GM23338 (cell line): ENCODE measurements at regions not wholly inside any gene's neighbourhood (a gene's known extent, or its start where the extent isn't known, plus 50 kb on each side); places are given as distances from the start of the nearest gene placed in this dataset.
"Not testable (repeated sequence)": the region's sequence is repeated elsewhere in the genome, so short reads cannot be mapped to it uniquely, and the experiment has no call there.

Source experiments
- ATAC-seq: fragments of 200-7000 bp; cut with Tn5 transposase; 3 replicates; pipeline ENCODE4 v1.9.1; 2020
- DNase-seq: peaks from one replicate; pipeline ENCODE4 v3.0.0-alpha.2; 2015; ENCODE audit warnings: low spot score
- H2AFZ ChIP-seq: fragments of 200-600 bp; sonication (generic); 2 replicates; pipeline ENCODE4 v1.8.0; 2016; ENCODE audit warnings: antibody characterized with exemption, mild to moderate bottlenecking, moderate library complexity
- H3F3A ChIP-seq: fragments of 200-600 bp; sonication (generic); replicated peaks from 2 replicates; pipeline ENCODE4 v1.8.0; 2017; ENCODE audit warnings: antibody characterized with exemption, mixed run types, low read depth
- H3K27ac ChIP-seq: fragments of 200-600 bp; sonication (generic); 2 replicates; pipeline ENCODE4 v1.6.1; 2016; ENCODE audit warnings: low read depth
- H3K27me3 ChIP-seq: fragments of 200-600 bp; sonication (generic); 2 replicates; pipeline ENCODE4 v1.8.0; 2016; ENCODE audit warnings: mild to moderate bottlenecking, mixed run types, moderate library complexity; ENCODE audit not compliant: insufficient read depth
- H3K36me3 ChIP-seq: fragments of 200-600 bp; sonication (generic); 2 replicates; pipeline ENCODE4 v1.8.0; 2016; ENCODE audit warnings: mild to moderate bottlenecking; ENCODE audit not compliant: insufficient read depth
- H3K4me1 ChIP-seq: fragments of 200-600 bp; sonication (generic); 2 replicates; pipeline ENCODE4 v1.8.0; 2016; ENCODE audit warnings: mild to moderate bottlenecking, moderate library complexity; ENCODE audit not compliant: insufficient read depth
- H3K4me2 ChIP-seq: fragments of 200-600 bp; sonication (generic); 2 replicates; pipeline ENCODE4 v1.7.1; 2017; ENCODE audit warnings: mixed run types
- H3K4me3 ChIP-seq: fragments of 200-600 bp; sonication (generic); 2 replicates; pipeline ENCODE4 v1.6.1; 2016; ENCODE audit warnings: mixed run types
- H3K79me2 ChIP-seq: fragments of 200-600 bp; sonication (generic); replicated peaks from 2 replicates; pipeline ENCODE4 v1.8.0; 2017; ENCODE audit warnings: mild to moderate bottlenecking; ENCODE audit not compliant: insufficient read depth
- H3K9me2 ChIP-seq: fragments of 200-600 bp; sonication (generic); 2 replicates; pipeline ENCODE4 v1.8.0; 2017; ENCODE audit not compliant: insufficient read depth
- H4K20me1 ChIP-seq: fragments of 200-600 bp; sonication (generic); replicated peaks from 2 replicates; pipeline ENCODE4 v1.8.0; 2017; ENCODE audit warnings: mild to moderate bottlenecking; ENCODE audit not compliant: insufficient read depth
- H3K27ac Mint-ChIP-seq: 2 replicates; pipeline ENCODE4 v1.8.0; 2020; ENCODE audit warnings: inconsistent platforms, mild to moderate bottlenecking, moderate library complexity, mixed read lengths
- H3K27me3 Mint-ChIP-seq: 3 replicates; pipeline ENCODE4 v1.8.0; 2022; ENCODE audit warnings: low read depth, mild to moderate bottlenecking, moderate library complexity, mixed read lengths, inconsistent platforms; ENCODE audit not compliant: insufficient read depth, poor library complexity
- H3K36me3 Mint-ChIP-seq: 3 replicates; pipeline ENCODE4 v1.8.0; 2021; ENCODE audit warnings: low read depth, mild to moderate bottlenecking, inconsistent platforms, moderate library complexity, mixed read lengths
- H3K4me1 Mint-ChIP-seq: 3 replicates; pipeline ENCODE4 v1.8.0; 2020; ENCODE audit warnings: mild to moderate bottlenecking, inconsistent platforms, mixed read lengths
- H3K4me3 Mint-ChIP-seq: 3 replicates; pipeline ENCODE4 v1.8.0; 2021; ENCODE audit warnings: moderate library complexity, mild to moderate bottlenecking, inconsistent platforms, mixed read lengths
- H3K9me3 Mint-ChIP-seq: 3 replicates; pipeline ENCODE4 v1.8.0; 2020; ENCODE audit warnings: moderate library complexity, mild to moderate bottlenecking, inconsistent platforms, mixed read lengths
- JUNB ChIP-seq: IDR thresholded peaks from one replicate; pipeline ENCODE4 v1.6.1; 2016; ENCODE audit warnings: antibody characterized with exemption; ENCODE audit not compliant: unreplicated experiment
- ZNF462 ChIP-seq: fragments of 250-450 bp; sonication (Bioruptor Pico); IDR thresholded peaks from 2 replicates; pipeline ENCODE4 v1.5.0; 2020; ENCODE audit warnings: mild to moderate bottlenecking, moderate library complexity

GRCh38 chr11:82505379-82505778, 228.3 kb downstream of the FAM181B start:
- H3K36me3 ChIP-seq = no peaks in the 10 kb centered on the region
- TF ChIP-seq ZNF462 = peak; percentile 59; the same call in 1 of the 2 replicates
- TF ChIP-seq JUNB = no peak
- Mint-ChIP-seq H3K36me3 (no peaks in the 10 kb centered on the region; the same call in 2 of the 3 replicates), H3K4me3 (no peak overlapping the region), H3K4me1 (peaks cover 8% of the 10 kb centered on the region), H3K27me3 (no peaks in the 10 kb centered on the region), H3K27ac (no peak overlapping the region), H3K9me3 (peaks cover 7% of the 10 kb centered on the region; the same call in 2 of the 3 replicates)
- peaks cover 9% of the 10 kb centered on the region; the same call in 1 of the 2 replicates for H3K4me1 ChIP-seq
- no peak overlapping the region for H3K4me2 ChIP-seq
- DNase-seq (peak; percentile 11), ATAC-seq (peak; percentile 92)
- no peaks in the 10 kb centered on the region for H3F3A ChIP-seq
- H3K4me3 ChIP-seq = no peak overlapping the region
- H2AFZ ChIP-seq = no peak overlapping the region
- H3K27ac ChIP-seq = no peak overlapping the region
- H3K79me2 ChIP-seq = no peaks in the 10 kb centered on the region
- H3K27me3 ChIP-seq = no peaks in the 10 kb centered on the region
- H3K9me2 ChIP-seq = no peaks in the 10 kb centered on the region
- H4K20me1 ChIP-seq = no peaks in the 10 kb centered on the region

- H3K27ac Mint-ChIP-seq, H3F3A ChIP-seq, ATAC-seq: not testable (repeated sequence)
Observed at GRCh38 chr11:82501174-82501573, 232.5 kb downstream of the FAM181B start.

More at GRCh38 chr11:82501174-82501573, 232.5 kb downstream of the FAM181B start:
- H2AFZ ChIP-seq, H3K27ac ChIP-seq, H3K36me3 ChIP-seq, H3K9me2 ChIP-seq, H3K27me3 Mint-ChIP-seq, H3K4me2 ChIP-seq, H3K4me1 ChIP-seq, H3K27me3 ChIP-seq, H3K36me3 Mint-ChIP-seq, H4K20me1 ChIP-seq, H3K4me3 Mint-ChIP-seq, DNase-seq, H3K4me1 Mint-ChIP-seq, H3K79me2 ChIP-seq, H3K4me3 ChIP-seq: not testable (repeated sequence)
- peaks cover 11% of the 10 kb centered on the region; the same call in 2 of the 3 replicates for H3K9me3 Mint-ChIP-seq
